Suppressor macrophage (primary cell): ENCODE measurements at regions not wholly inside any gene's neighbourhood (a gene's known extent, or its start where the extent isn't known, plus 50 kb on each side); places are given as distances from the start of the nearest gene placed in this dataset.

Experiments
- DNase-seq, 4 experiments: peaks; one replicate each; pipeline ENCODE4 v3.0.0-alpha.2; 2020 to 2022

GRCh38 chr4:185993328-185993973 lies 75.5 kb upstream of the TLR3 start:
- DNase-seq, result no peak

- no peak for DNase-seq
Observed at GRCh38 chr4:185994750-185995149, 74.2 kb upstream of the TLR3 start.

GRCh38 chr4:185995665-185996064 lies 73.3 kb upstream of the TLR3 start:
- no peak for DNase-seq

GRCh38 chr4:185997296-185997695 lies 71.7 kb upstream of the TLR3 start:
- no peak for DNase-seq

GRCh38 chr4:185998791-185999190 lies 70.2 kb upstream of the TLR3 start:
- DNase-seq, result no peak

GRCh38 chr4:185999207-185999606 lies 69.7 kb upstream of the TLR3 start:
- DNase-seq, result no peak

- no peak for DNase-seq
Observed at GRCh38 chr4:186002853-186003252, 66.1 kb upstream of the TLR3 start.

GRCh38 chr4:186003746-186004145 lies 65.2 kb upstream of the TLR3 start:
- no peak for DNase-seq

- DNase-seq, result no peak
Observed at GRCh38 chr4:186008057-186008456, 60.9 kb upstream of the TLR3 start.

- DNase-seq, result no peak
Observed at GRCh38 chr4:186009976-186010375, 59.0 kb upstream of the TLR3 start.

GRCh38 chr4:186010821-186011220 lies 58.1 kb upstream of the TLR3 start:
- no peak for DNase-seq

- DNase-seq, result no peak
Observed at GRCh38 chr4:186012071-186012470, 56.9 kb upstream of the TLR3 start.

- DNase-seq, result no peak
Observed at GRCh38 chr4:186013419-186014186, 55.4 kb upstream of the TLR3 start.

- DNase-seq, result no peak
Observed at GRCh38 chr4:186015212-186015817, 53.6 kb upstream of the TLR3 start.

- no peak for DNase-seq
Observed at GRCh38 chr4:186016796-186017195, 52.2 kb upstream of the TLR3 start.

GRCh38 chr4:186017801-186018200 lies 51.2 kb upstream of the TLR3 start:
- no peak for DNase-seq

GRCh38 chr4:186018261-186018660 lies 50.7 kb upstream of the TLR3 start:
- no peak for DNase-seq

- DNase-seq, result no peak
Observed at GRCh38 chr4:186018784-186019183, 50.2 kb upstream of the TLR3 start.
